OCI-LY1 (cell line): ENCODE measurements at regions not wholly inside any gene's neighbourhood (a gene's known extent, or its start where the extent isn't known, plus 50 kb on each side); places are given as distances from the start of the nearest gene placed in this dataset.

Source experiments
- H2AFZ ChIP-seq: fragments of 200-600 bp; sonication (generic), shearing (Covaris generic); 2 replicates; pipeline ENCODE4 v1.6.0; 2014; ENCODE audit warnings: antibody characterized with exemption, mild to moderate bottlenecking, low read length
- H3F3A ChIP-seq: fragments of 200-600 bp; sonication (generic), shearing (Covaris generic); 2 replicates; pipeline ENCODE4 v1.6.0; 2014; ENCODE audit warnings: mild to moderate bottlenecking, antibody characterized with exemption, low read length, moderate library complexity; ENCODE audit not compliant: insufficient read depth
- H3K27ac ChIP-seq: fragments of 200-600 bp; sonication (generic); 2 replicates; pipeline ENCODE4 v1.5.1; 2014; ENCODE audit warnings: low read length, mixed run types, mild to moderate bottlenecking, low read depth; ENCODE audit not compliant: poor library complexity, severe bottlenecking
- H3K27me3 ChIP-seq: fragments of 200-600 bp; sonication (generic); 2 replicates; pipeline ENCODE4 v1.6.0; 2014; ENCODE audit warnings: antibody characterized with exemption, mild to moderate bottlenecking, low read length, moderate library complexity; ENCODE audit not compliant: insufficient read depth
- H3K36me3 ChIP-seq: fragments of 200-600 bp; sonication (generic); 2 replicates; pipeline ENCODE4 v1.6.1; 2014; ENCODE audit warnings: mild to moderate bottlenecking, antibody characterized with exemption, low read length, moderate library complexity, mixed read lengths; ENCODE audit not compliant: insufficient read depth
- H3K4me1 ChIP-seq: fragments of 200-600 bp; sonication (generic); 2 replicates; pipeline ENCODE4 v1.5.1; 2014; ENCODE audit warnings: mild to moderate bottlenecking, low read length, moderate library complexity; ENCODE audit not compliant: insufficient read depth, severe bottlenecking
- H3K4me2 ChIP-seq: fragments of 200-600 bp; sonication (generic), shearing (Covaris generic); 2 replicates; pipeline ENCODE4 v1.6.1; 2014; ENCODE audit warnings: low read length
- H3K4me3 ChIP-seq: fragments of 200-600 bp; sonication (generic); 2 replicates; pipeline ENCODE4 v1.5.1; 2014; ENCODE audit warnings: low read length, low read depth, mild to moderate bottlenecking, mixed read lengths; ENCODE audit not compliant: poor library complexity, severe bottlenecking
- H3K79me2 ChIP-seq: fragments of 200-600 bp; shearing (Covaris generic); 2 replicates; pipeline ENCODE4 v1.6.1; 2016; ENCODE audit warnings: mixed run types, low read length, mixed read lengths; ENCODE audit not compliant: insufficient read depth
- H3K9ac ChIP-seq: fragments of 200-600 bp; sonication (generic), shearing (Covaris generic); 2 replicates; pipeline ENCODE4 v1.6.1; 2014; ENCODE audit warnings: mild to moderate bottlenecking, low read length, mixed read lengths
- H3K9me2 ChIP-seq: fragments of 200-600 bp; sonication (generic), shearing (Covaris generic); 2 replicates; pipeline ENCODE4 v1.6.1; 2014; ENCODE audit warnings: low read depth, mild to moderate bottlenecking, low read length, mixed read lengths
- H3K9me3 ChIP-seq: fragments of 200-600 bp; shearing (Covaris generic); 2 replicates; pipeline ENCODE4 v1.6.1; 2014; ENCODE audit warnings: low read length, mixed read lengths
- H4K20me1 ChIP-seq: fragments of 200-600 bp; sonication (generic), shearing (Covaris generic); 2 replicates; pipeline ENCODE4 v1.6.0; 2016; ENCODE audit warnings: mild to moderate bottlenecking, low read length; ENCODE audit not compliant: insufficient read depth
- EZH2 ChIP-seq: fragments of 200-600 bp; sonication (generic), shearing (Covaris generic); IDR thresholded peaks from 2 replicates; pipeline ENCODE4 v1.8.0; 2017; ENCODE audit warnings: borderline replicate concordance, mixed run types, mild to moderate bottlenecking, antibody characterized with exemption, low read length, moderate library complexity, mixed read lengths
- TF ChIP-seq, protein P1 (sequence below): fragments of 200-600 bp; sonication (generic), shearing (Covaris generic); IDR thresholded peaks from 2 replicates; pipeline ENCODE4 v1.5.1; 2017; ENCODE audit warnings: mild to moderate bottlenecking, antibody characterized with exemption, low read length, moderate library complexity, mixed read lengths

- no peaks in the 10 kb centered on the region for H3K9me3 ChIP-seq
- H3K4me1 ChIP-seq = no peaks in the 10 kb centered on the region
- H4K20me1 ChIP-seq = no peaks in the 10 kb centered on the region
- H3F3A ChIP-seq = no peaks in the 10 kb centered on the region
- no peaks in the 10 kb centered on the region for H3K79me2 ChIP-seq
- no peak overlapping the region for H3K4me2 ChIP-seq
- no peak overlapping the region for H2AFZ ChIP-seq
- H3K27me3 ChIP-seq = no peaks in the 10 kb centered on the region
- no peak overlapping the region for H3K9ac ChIP-seq
- H3K4me3 ChIP-seq = no peak overlapping the region
- TF ChIP-seq EZH2 = no peak
- TF ChIP-seq, protein P1, sequence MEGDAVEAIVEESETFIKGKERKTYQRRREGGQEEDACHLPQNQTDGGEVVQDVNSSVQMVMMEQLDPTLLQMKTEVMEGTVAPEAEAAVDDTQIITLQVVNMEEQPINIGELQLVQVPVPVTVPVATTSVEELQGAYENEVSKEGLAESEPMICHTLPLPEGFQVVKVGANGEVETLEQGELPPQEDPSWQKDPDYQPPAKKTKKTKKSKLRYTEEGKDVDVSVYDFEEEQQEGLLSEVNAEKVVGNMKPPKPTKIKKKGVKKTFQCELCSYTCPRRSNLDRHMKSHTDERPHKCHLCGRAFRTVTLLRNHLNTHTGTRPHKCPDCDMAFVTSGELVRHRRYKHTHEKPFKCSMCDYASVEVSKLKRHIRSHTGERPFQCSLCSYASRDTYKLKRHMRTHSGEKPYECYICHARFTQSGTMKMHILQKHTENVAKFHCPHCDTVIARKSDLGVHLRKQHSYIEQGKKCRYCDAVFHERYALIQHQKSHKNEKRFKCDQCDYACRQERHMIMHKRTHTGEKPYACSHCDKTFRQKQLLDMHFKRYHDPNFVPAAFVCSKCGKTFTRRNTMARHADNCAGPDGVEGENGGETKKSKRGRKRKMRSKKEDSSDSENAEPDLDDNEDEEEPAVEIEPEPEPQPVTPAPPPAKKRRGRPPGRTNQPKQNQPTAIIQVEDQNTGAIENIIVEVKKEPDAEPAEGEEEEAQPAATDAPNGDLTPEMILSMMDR = no peak
- no peaks in the 10 kb centered on the region for H3K9me2 ChIP-seq
- H3K36me3 ChIP-seq = no peaks in the 10 kb centered on the region
- no peak overlapping the region for H3K27ac ChIP-seq
These were observed 219.0 kb downstream of the ADRA2A start for GRCh38 chr10:111295788-111296187.

GRCh38 chr10:111297351-111297848 lies 220.6 kb downstream of the ADRA2A start:
- H3K4me2 ChIP-seq = no peak overlapping the region
- no peaks in the 10 kb centered on the region for H4K20me1 ChIP-seq
- H3F3A ChIP-seq = no peaks in the 10 kb centered on the region
- TF ChIP-seq, protein P1 = no peak
- no peak for TF ChIP-seq EZH2
- no peaks in the 10 kb centered on the region for H3K9me3 ChIP-seq
- no peaks in the 10 kb centered on the region for H3K9me2 ChIP-seq
- no peak overlapping the region for H3K27ac ChIP-seq
- H3K9ac ChIP-seq = no peak overlapping the region
- no peak overlapping the region for H3K4me3 ChIP-seq
- no peaks in the 10 kb centered on the region for H3K36me3 ChIP-seq
- H3K4me1 ChIP-seq = no peaks in the 10 kb centered on the region
- H3K27me3 ChIP-seq = no peaks in the 10 kb centered on the region
- no peak overlapping the region for H2AFZ ChIP-seq
- H3K79me2 ChIP-seq = no peaks in the 10 kb centered on the region

GRCh38 chr10:111298031-111298430 lies 221.2 kb downstream of the ADRA2A start:
- Histone ChIP-seq H3K79me2 (no peaks in the 10 kb centered on the region), H3K4me3 (no peak overlapping the region), H2AFZ (no peak overlapping the region), H3K27ac (no peak overlapping the region), H3K9me3 (no peaks in the 10 kb centered on the region), H3K9ac (no peak overlapping the region), H4K20me1 (no peaks in the 10 kb centered on the region), H3K4me2 (no peak overlapping the region), H3K27me3 (no peaks in the 10 kb centered on the region), H3F3A (no peaks in the 10 kb centered on the region), H3K9me2 (no peaks in the 10 kb centered on the region), H3K36me3 (no peaks in the 10 kb centered on the region), H3K4me1 (no peaks in the 10 kb centered on the region)
- TF ChIP-seq, protein P1 = no peak
- no peak for TF ChIP-seq EZH2
